ENCODE measurements at regions not wholly inside any gene's neighbourhood (a gene's known extent, or its start where the extent isn't known, plus 50 kb on each side); places are given as distances from the start of the nearest gene placed in this dataset.

GRCh38 chr9:19553441-19553840, 144.6 kb downstream of the ACER2 start:
- TF ChIP-seq CTCF (conservative IDR thresholded peaks at IDR 0.05; ENCODE audit: low read length) = no peak
- no peak for TF ChIP-seq EZH2phosphoT487 (IDR thresholded peaks at IDR 0.05; ENCODE audit: borderline replicate concordance, low read depth, low read length)

All from OCI-LY7 (cell line).